ENCODE measurements at regions not wholly inside any gene's neighbourhood (a gene's known extent, or its start where the extent isn't known, plus 50 kb on each side); places are given as distances from the start of the nearest gene placed in this dataset.

GRCh38 chr1:209383907-209384709 is 199.4 kb upstream of the CAMK1G start:
- TF ChIP-seq CTCF (IDR thresholded peaks at IDR 0.05) = no peak
- TF ChIP-seq POLR2A (IDR thresholded peaks at IDR 0.05) = no peak
- TF ChIP-seq EP300 (IDR thresholded peaks at IDR 0.05) = no peak
- TF ChIP-seq POLR2AphosphoS5 (IDR thresholded peaks at IDR 0.05) = no peak

Data from sigmoid colon (tissue), 4 donors.